Caco-2 (cell line): ENCODE measurements at regions not wholly inside any gene's neighbourhood (a gene's known extent, or its start where the extent isn't known, plus 50 kb on each side); places are given as distances from the start of the nearest gene placed in this dataset.

Source experiments
- BruUV-seq: library from RNA; stranded (reverse); fragments of 400-500 nt; replicated peaks from 2 replicates; lab custom pipeline; 2021; lab: Mats Ljungman, UMichigan
- CTCF ChIA-PET: fragments of 300-600 bp; sonication (Branson Sonifier 250); formaldehyde crosslinking; loops from one replicate; lab custom pipeline; 2022; ENCODE audit warnings: antibody characterized with exemption; lab: Charles Lee
- POLR2A ChIA-PET: fragments of 300-600 bp; sonication (Branson Sonifier 250); formaldehyde crosslinking; loops from one replicate; lab custom pipeline; 2022; ENCODE audit warnings: antibody characterized with exemption; lab: Charles Lee
- DNase-seq, 2 experiments: peaks; one replicate each; pipeline versions ENCODE4 v3.0.0 to v3.0.0-alpha.2; 2020 to 2022
- H3K27me3 ChIP-seq: replicated peaks from 2 replicates; pipeline ENCODE4 v1.6.0; 2011; ENCODE audit warnings: low read length; ENCODE audit not compliant: control insufficient read depth, insufficient read depth
- H3K36me3 ChIP-seq: 2 replicates; pipeline ENCODE4 v1.5.1; 2011; ENCODE audit warnings: low read length; ENCODE audit not compliant: control insufficient read depth, insufficient read depth
- H3K4me1 ChIP-seq: fragments of 250-450 bp; sonication (Bioruptor Pico); 2 replicates; pipeline ENCODE4 v1.5.1; 2020; ENCODE audit warnings: mild to moderate bottlenecking
- H3K4me3 ChIP-seq: 2 replicates; pipeline ENCODE4 v1.5.1; 2011; ENCODE audit warnings: low read depth, mild to moderate bottlenecking, control low read depth, low read length
- H3K9me3 ChIP-seq: fragments of 250-450 bp; sonication (Bioruptor Pico); 2 replicates; pipeline ENCODE4 v1.5.1; 2020; ENCODE audit warnings: mild to moderate bottlenecking, moderate library complexity
- H3K27ac Mint-ChIP-seq: one replicate; pipeline ENCODE4 v1.8.0; 2022; ENCODE audit warnings: mixed read lengths; ENCODE audit not compliant: unreplicated experiment
- H3K27me3 Mint-ChIP-seq: one replicate; pipeline ENCODE4 v1.8.0; 2022; ENCODE audit warnings: mixed read lengths; ENCODE audit not compliant: insufficient read depth, unreplicated experiment
- H3K36me3 Mint-ChIP-seq: one replicate; pipeline ENCODE4 v1.8.0; 2022; ENCODE audit warnings: mild to moderate bottlenecking, mixed read lengths; ENCODE audit not compliant: insufficient read depth, unreplicated experiment
- H3K4me1 Mint-ChIP-seq: one replicate; pipeline ENCODE4 v1.8.0; 2022; ENCODE audit warnings: low read depth, mixed read lengths; ENCODE audit not compliant: unreplicated experiment
- H3K4me3 Mint-ChIP-seq: one replicate; pipeline ENCODE4 v1.8.0; 2022; ENCODE audit warnings: mild to moderate bottlenecking, moderate library complexity, mixed read lengths; ENCODE audit not compliant: unreplicated experiment
- H3K9me3 Mint-ChIP-seq: one replicate; pipeline ENCODE4 v1.8.0; 2022; ENCODE audit warnings: mixed read lengths; ENCODE audit not compliant: unreplicated experiment
- intact Hi-C: fragments of 100-400 bp; cut with micrococcal nuclease; formaldehyde crosslinking; loops from one replicate; pipeline ENCODE4 v1.10.0; 2022; ENCODE audit not compliant: unreplicated experiment
- TF ChIP-seq, protein P1 (sequence below), 2 experiments: fragments of 200-600 bp in 1 of 2; IDR thresholded peaks; 1 replicate in 1 of 2; 2 replicates in 1 of 2; pipeline versions ENCODE4 v1.5.1 to v1.8.0; 2011 to 2022; ENCODE audit warnings: antibody characterized with exemption in 1 of 2, control low read depth in 1 of 2, inconsistent platforms in 1 of 2, low read depth in 1 of 2, low read length in 1 of 2, mild to moderate bottlenecking in 1 of 2, moderate library complexity in 1 of 2; ENCODE audit not compliant: insufficient read depth in 1 of 2, severe bottlenecking in 1 of 2, unreplicated experiment in 1 of 2

GRCh38 chrX:150238632-150239382, 124.3 kb upstream of the MAMLD1 start:
- POLR2A ChIA-PET, result no interaction called here
- H3K27ac Mint-ChIP-seq, result no peak overlapping the region
- no peaks in the 10 kb centered on the region for H3K27me3 Mint-ChIP-seq
- no peak overlapping the region for H3K4me3 ChIP-seq
- no peaks in the 10 kb centered on the region for H3K4me1 ChIP-seq
- CTCF ChIA-PET, result no interaction called here
- no peaks in the 10 kb centered on the region for H3K36me3 Mint-ChIP-seq
- no peaks in the 10 kb centered on the region for H3K4me1 Mint-ChIP-seq
- H3K36me3 ChIP-seq, result no peaks in the 10 kb centered on the region
- DNase-seq, result no peak
- H3K9me3 ChIP-seq, result no peaks in the 10 kb centered on the region
- TF ChIP-seq, protein P1, sequence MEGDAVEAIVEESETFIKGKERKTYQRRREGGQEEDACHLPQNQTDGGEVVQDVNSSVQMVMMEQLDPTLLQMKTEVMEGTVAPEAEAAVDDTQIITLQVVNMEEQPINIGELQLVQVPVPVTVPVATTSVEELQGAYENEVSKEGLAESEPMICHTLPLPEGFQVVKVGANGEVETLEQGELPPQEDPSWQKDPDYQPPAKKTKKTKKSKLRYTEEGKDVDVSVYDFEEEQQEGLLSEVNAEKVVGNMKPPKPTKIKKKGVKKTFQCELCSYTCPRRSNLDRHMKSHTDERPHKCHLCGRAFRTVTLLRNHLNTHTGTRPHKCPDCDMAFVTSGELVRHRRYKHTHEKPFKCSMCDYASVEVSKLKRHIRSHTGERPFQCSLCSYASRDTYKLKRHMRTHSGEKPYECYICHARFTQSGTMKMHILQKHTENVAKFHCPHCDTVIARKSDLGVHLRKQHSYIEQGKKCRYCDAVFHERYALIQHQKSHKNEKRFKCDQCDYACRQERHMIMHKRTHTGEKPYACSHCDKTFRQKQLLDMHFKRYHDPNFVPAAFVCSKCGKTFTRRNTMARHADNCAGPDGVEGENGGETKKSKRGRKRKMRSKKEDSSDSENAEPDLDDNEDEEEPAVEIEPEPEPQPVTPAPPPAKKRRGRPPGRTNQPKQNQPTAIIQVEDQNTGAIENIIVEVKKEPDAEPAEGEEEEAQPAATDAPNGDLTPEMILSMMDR (IDR thresholded peaks at IDR 0.05; ENCODE audit: insufficient read depth in 1 of 2, low read depth in 1 of 2, low read length in 1 of 2, severe bottlenecking in 1 of 2, unreplicated experiment in 1 of 2), result no peak
- no peak overlapping the region for H3K4me3 Mint-ChIP-seq
- H3K27me3 ChIP-seq, result no peaks in the 10 kb centered on the region
- BruUV-seq, result no TSS peak
- no peaks in the 10 kb centered on the region for H3K9me3 Mint-ChIP-seq
- intact Hi-C loops, result no loop called here

DNA sequence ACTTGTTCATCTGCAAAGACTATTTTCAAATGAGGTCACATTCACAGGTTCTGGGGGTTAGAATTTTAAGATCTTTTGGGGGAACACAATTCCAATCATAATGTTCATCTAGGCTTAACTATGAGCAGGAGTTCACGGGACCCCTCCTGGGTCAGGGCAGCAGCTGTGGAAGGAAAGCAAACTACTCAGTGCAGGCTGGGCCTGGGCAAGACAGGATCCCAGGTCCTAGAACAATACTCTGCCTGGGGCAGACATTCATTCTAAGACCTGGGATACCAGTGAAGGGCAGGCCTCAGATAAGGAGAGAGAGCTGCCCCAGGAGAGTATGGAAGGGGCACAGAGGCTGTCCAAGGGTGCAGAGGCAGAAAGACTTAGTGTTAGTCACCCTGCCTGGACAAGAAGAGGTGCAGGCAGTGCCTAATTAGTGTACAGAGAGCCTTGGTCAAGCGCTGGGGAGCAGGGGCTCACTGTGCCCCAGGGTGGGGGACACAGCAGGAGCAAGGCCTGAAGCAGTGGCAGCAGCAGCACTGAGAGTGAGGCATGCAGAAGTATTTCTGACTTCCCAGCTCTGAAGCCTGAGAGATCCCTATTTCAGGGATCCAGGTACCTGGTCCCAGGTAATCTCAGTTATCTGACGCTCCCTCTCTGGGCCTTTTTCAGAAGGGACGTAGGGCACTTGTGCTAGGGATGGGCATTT, 123.0 kb upstream of the MAMLD1 start:
- intact Hi-C loops, result no loop called here

GRCh38 chrX:150240643-150240970, 122.5 kb upstream of the MAMLD1 start:
- Histone ChIP-seq H3K36me3 (no peaks in the 10 kb centered on the region), H3K4me1 (no peaks in the 10 kb centered on the region), H3K9me3 (no peaks in the 10 kb centered on the region), H3K27me3 (no peaks in the 10 kb centered on the region), H3K4me3 (no peak overlapping the region)
- Mint-ChIP-seq H3K27ac (no peak overlapping the region), H3K27me3 (no peaks in the 10 kb centered on the region), H3K36me3 (no peaks in the 10 kb centered on the region), H3K4me3 (no peak overlapping the region), H3K9me3 (no peaks in the 10 kb centered on the region), H3K4me1 (no peaks in the 10 kb centered on the region)
- ChIA-PET CTCF (no interaction called here), POLR2A (no interaction called here)
- no TSS peak for BruUV-seq
- intact Hi-C loops, result no loop called here
- no peak for DNase-seq
- TF ChIP-seq, protein P1 (IDR thresholded peaks at IDR 0.05; ENCODE audit: insufficient read depth in 1 of 2, low read depth in 1 of 2, low read length in 1 of 2, severe bottlenecking in 1 of 2, unreplicated experiment in 1 of 2), result no peak

More for the DNA sequence above, 123.0 kb upstream of the MAMLD1 start:
- no peak overlapping the region for H3K27ac Mint-ChIP-seq
- no peak for DNase-seq
- ChIA-PET POLR2A (no interaction called here), CTCF (no interaction called here)
- H3K9me3 Mint-ChIP-seq, result no peaks in the 10 kb centered on the region
- no peaks in the 10 kb centered on the region for H3K27me3 ChIP-seq
- H3K4me1 Mint-ChIP-seq, result no peaks in the 10 kb centered on the region
- TF ChIP-seq, protein P1 (IDR thresholded peaks at IDR 0.05; ENCODE audit: insufficient read depth in 1 of 2, low read depth in 1 of 2, low read length in 1 of 2, severe bottlenecking in 1 of 2, unreplicated experiment in 1 of 2), result no peak
- no peaks in the 10 kb centered on the region for H3K27me3 Mint-ChIP-seq
- no peaks in the 10 kb centered on the region for H3K36me3 ChIP-seq
- no peaks in the 10 kb centered on the region for H3K4me1 ChIP-seq
- no peaks in the 10 kb centered on the region for H3K9me3 ChIP-seq
- no TSS peak for BruUV-seq
- no peaks in the 10 kb centered on the region for H3K36me3 Mint-ChIP-seq
- no peak overlapping the region for H3K4me3 Mint-ChIP-seq
- no peak overlapping the region for H3K4me3 ChIP-seq
